AG10803 (cell line): ENCODE measurements at regions not wholly inside any gene's neighbourhood (a gene's known extent, or its start where the extent isn't known, plus 50 kb on each side); places are given as distances from the start of the nearest gene placed in this dataset.

Source experiments
- DNase-seq: peaks from one replicate; pipeline ENCODE4 v3.0.0; 2010; ENCODE audit warnings: low read depth
- H3K4me3 ChIP-seq: 2 replicates; pipeline ENCODE4 v1.5.1; 2011; ENCODE audit warnings: mild to moderate bottlenecking, low read length, control low read depth
- TF ChIP-seq, protein P1 (sequence below): conservative IDR thresholded peaks from 2 replicates; pipeline ENCODE4 v1.5.1; 2011; ENCODE audit warnings: mild to moderate bottlenecking, low read length, control low read depth, inconsistent platforms

DNA sequence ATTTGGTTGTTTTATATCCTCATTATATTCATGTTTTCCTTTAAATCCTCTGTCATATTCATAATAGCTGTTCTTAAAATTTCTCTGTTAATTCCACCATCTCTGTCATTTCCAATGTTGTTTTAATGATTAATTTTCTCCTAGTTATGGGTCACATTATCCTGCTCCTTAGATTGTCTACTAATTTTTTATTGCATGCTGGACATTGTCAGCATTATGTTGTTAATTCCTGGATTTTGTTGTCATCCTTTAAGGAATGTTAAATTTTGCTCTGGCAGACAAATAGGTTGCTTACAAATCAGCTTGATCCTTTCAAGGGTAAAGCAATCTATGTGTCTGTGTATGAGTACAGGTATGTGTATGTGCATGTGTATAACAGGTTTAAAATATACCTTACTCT, 393.8 kb upstream of the POU3F1 start:
- no peak overlapping the region for H3K4me3 ChIP-seq
- no peak for DNase-seq
- TF ChIP-seq, protein P1, sequence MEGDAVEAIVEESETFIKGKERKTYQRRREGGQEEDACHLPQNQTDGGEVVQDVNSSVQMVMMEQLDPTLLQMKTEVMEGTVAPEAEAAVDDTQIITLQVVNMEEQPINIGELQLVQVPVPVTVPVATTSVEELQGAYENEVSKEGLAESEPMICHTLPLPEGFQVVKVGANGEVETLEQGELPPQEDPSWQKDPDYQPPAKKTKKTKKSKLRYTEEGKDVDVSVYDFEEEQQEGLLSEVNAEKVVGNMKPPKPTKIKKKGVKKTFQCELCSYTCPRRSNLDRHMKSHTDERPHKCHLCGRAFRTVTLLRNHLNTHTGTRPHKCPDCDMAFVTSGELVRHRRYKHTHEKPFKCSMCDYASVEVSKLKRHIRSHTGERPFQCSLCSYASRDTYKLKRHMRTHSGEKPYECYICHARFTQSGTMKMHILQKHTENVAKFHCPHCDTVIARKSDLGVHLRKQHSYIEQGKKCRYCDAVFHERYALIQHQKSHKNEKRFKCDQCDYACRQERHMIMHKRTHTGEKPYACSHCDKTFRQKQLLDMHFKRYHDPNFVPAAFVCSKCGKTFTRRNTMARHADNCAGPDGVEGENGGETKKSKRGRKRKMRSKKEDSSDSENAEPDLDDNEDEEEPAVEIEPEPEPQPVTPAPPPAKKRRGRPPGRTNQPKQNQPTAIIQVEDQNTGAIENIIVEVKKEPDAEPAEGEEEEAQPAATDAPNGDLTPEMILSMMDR, result no peak

DNA sequence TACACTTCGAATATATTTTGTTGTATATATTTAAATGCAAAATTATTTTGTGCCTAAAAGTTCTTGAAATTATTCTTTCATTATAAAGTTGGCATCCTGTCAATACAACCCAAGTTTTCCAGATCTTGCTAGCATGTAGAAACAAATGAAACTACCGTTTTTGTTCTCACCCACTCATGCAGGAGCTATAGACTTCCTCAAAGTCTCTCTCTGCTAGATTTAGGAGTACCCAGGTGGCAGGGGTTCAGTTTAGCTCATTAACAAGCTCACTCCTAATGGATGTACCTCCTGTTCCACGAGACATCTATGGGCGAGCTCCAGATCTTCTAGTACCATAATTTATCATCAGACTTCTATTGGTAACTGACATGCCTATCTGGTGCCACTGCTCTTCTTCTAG, 390.2 kb upstream of the POU3F1 start:
- H3K4me3 ChIP-seq, result no peak overlapping the region
- TF ChIP-seq, protein P1, result no peak
- DNase-seq, result no peak

DNA sequence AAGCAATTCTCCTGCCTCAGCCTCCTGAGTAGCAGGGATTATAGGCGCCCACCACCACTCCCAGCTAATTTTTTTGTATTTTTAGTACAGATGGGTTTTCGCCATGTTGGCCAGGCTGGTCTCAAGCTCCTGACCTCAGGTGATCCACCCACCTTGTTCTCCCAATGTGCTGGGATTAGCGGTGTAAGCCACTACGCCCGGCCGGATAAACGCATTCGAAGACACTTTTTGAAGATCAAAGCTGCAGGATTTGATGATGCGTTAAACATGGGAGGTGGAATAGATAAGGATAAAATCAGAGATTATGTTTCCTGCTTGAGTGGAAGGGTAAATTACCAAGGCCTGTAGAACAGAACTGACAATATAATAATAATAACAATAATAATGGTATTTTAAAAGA, 389.4 kb upstream of the POU3F1 start:
- H3K4me3 ChIP-seq, result no peak overlapping the region
- no peak for DNase-seq
- TF ChIP-seq, protein P1, result no peak

DNA sequence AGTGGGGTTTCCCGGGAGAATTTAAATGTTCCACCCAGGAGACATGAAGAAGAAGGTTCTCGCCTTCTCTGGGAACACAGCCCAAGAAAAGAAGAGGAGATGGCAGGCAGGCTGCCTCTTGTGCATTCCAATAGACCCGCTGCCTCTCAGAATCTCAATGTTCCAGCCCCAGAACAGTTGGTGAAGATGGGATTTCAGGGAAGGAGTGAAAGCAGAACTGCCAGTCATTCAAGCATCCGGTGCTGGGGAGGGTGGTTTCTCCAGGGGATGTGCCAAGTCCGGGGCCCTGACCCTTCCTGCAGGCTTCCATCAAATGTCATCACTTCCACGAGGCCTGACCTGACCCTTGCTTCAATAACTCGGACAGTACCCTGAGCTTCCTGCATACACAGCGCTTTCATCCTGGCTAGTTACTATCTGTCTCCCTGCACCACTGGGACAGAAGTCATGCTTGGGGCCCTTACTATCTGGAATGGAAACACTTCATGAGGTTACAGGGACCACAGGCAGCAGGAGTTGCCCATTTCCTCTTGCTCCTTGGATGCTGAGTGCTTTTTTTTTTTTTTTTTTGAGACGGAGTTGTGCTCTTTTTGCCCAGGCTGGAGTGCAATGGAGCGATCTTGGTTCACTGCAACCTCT, 386.6 kb upstream of the POU3F1 start:
- no peak overlapping the region for H3K4me3 ChIP-seq
- DNase-seq, result no peak
- TF ChIP-seq, protein P1, result no peak

DNA sequence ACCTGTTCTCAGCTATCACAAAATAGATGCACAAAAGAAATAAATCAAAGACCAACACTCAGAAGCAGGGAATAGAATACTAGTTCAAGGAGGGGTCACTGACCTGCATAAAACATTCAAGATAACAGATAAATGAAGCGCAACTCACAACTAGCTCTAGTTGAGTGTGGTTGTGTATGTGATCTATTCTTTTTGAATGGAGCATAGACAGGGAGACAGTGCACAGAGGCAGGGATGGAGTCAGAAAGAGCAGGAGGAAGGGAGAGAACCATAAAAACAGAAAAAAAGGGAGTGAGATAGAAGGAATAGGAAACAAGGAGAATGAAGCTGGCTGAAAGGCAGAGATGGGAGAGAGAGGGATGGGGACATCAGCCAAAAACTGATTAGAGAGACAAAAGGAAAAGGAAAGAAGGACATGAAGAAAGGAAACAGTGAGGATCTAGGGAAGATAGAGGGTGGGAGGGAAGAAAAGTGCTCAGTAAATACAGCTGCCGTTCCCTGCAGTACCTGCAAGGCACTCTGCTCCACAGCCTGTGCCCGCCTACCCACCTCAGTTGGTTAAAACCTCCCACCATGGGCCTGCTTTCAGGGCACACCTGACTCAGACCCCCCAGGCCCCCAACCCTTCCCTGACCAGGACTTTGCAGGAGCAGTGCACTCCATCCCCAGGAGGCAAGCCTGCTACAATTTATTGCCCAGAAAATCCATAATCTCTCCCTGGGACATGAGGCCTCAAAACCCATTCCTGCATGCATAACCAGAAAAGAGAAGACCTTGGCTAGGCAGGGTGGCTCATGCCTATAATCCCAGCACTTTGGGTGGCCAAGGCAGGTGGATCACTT, 385.2 kb upstream of the POU3F1 start:
- TF ChIP-seq, protein P1, result no peak
- H3K4me3 ChIP-seq, result no peak overlapping the region
- DNase-seq, result no peak

DNA sequence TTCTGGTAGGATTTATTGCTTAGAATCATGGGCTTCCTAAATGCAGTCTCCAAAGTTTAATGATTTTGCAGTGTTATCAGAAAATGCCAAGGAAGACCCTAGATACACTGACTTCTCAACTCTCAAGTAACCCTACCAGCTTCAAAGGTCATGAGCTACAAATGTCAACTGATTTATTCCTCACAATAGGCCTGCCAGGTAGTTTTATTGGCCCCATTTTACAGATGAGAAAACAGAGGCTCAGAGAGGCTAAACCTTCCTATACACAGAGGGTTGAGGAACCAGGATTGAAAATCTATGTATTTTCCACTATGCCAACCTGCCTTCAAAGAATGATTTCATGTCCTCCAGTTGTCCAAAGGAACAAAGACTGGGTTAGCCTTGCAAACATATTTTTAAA, 384.4 kb upstream of the POU3F1 start:
- H3K4me3 ChIP-seq, result no peak overlapping the region
- no peak for DNase-seq
- TF ChIP-seq, protein P1, result no peak

DNA sequence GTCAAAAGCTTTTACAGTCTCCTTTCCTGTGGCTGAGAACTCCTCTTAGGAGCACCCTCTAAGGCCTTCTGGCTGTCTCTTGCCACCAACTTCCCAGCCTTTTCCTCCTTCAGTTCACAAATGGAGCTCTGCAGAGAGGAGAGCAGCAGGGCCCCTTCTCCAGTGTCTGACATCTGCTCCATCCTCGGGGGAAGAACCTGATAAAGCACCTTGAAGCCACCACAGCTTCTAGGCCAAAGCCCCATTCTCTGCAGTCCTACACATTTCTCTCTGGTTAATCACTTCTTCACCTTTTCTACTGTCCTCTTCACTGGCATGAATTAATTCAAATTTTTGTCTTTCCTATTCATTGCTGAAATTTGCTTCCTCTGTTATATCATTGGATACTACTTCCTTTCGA, 378.1 kb upstream of the POU3F1 start:
- DNase-seq, result no peak
- no peak overlapping the region for H3K4me3 ChIP-seq
- TF ChIP-seq, protein P1, result no peak
